H9 (cell line): ENCODE measurements at regions not wholly inside any gene's neighbourhood (a gene's known extent, or its start where the extent isn't known, plus 50 kb on each side); places are given as distances from the start of the nearest gene placed in this dataset.

ENCODE experiments used
- DNase-seq: peaks from one replicate; pipeline ENCODE4 v3.0.0-alpha.2; 2017
- H2AFZ ChIP-seq: one replicate; pipeline ENCODE4 v1.6.1; 2013; ENCODE audit warnings: mild to moderate bottlenecking, low read length, control low read depth, moderate library complexity
- H2AK5ac ChIP-seq: 2 replicates; pipeline ENCODE4 v1.6.1; 2013; ENCODE audit warnings: low read length, control low read depth, mixed read lengths; ENCODE audit not compliant: insufficient read length
- H2BK120ac ChIP-seq: one replicate; pipeline ENCODE4 v1.6.1; 2013; ENCODE audit warnings: low read depth, mild to moderate bottlenecking, low read length, control low read depth, inconsistent platforms; ENCODE audit not compliant: poor library complexity, severe bottlenecking
- H2BK12ac ChIP-seq: 2 replicates; pipeline ENCODE4 v1.6.1; 2013; ENCODE audit warnings: low read length, control low read depth, mixed read lengths, low read depth; ENCODE audit not compliant: insufficient read length
- H2BK15ac ChIP-seq: 2 replicates; pipeline ENCODE4 v1.6.1; 2013; ENCODE audit warnings: low read depth, low read length, control low read depth
- H2BK20ac ChIP-seq: one replicate; pipeline ENCODE4 v1.6.1; 2013; ENCODE audit warnings: low read depth, mild to moderate bottlenecking, low read length, control low read depth, inconsistent platforms; ENCODE audit not compliant: poor library complexity, severe bottlenecking
- H2BK5ac ChIP-seq: 2 replicates; pipeline ENCODE4 v1.6.1; 2013; ENCODE audit warnings: low read length, control low read depth, mixed read lengths; ENCODE audit not compliant: insufficient read length
- H3K14ac ChIP-seq: 2 replicates; pipeline ENCODE4 v1.6.1; 2013; ENCODE audit warnings: low read length, control low read depth; ENCODE audit not compliant: insufficient read depth
- H3K18ac ChIP-seq: 2 replicates; pipeline ENCODE4 v1.6.1; 2013; ENCODE audit warnings: low read depth, mild to moderate bottlenecking, mixed read lengths, low read length, control low read depth; ENCODE audit not compliant: insufficient read length
- H3K23ac ChIP-seq: 2 replicates; pipeline ENCODE4 v1.6.1; 2013; ENCODE audit warnings: low read length, control low read depth, mixed read lengths, low read depth; ENCODE audit not compliant: insufficient read length
- H3K23me2 ChIP-seq: 2 replicates; pipeline ENCODE4 v1.6.1; 2013; ENCODE audit warnings: low read depth, mild to moderate bottlenecking, mixed read lengths, low read length, control low read depth; ENCODE audit not compliant: insufficient read length, poor library complexity, severe bottlenecking
- H3K27ac ChIP-seq: 2 replicates; pipeline ENCODE4 v1.5.1; 2013; ENCODE audit warnings: low read length, control low read depth, mixed read lengths, low read depth; ENCODE audit not compliant: insufficient read length
- H3K27me3 ChIP-seq: 2 replicates; pipeline ENCODE4 v1.6.1; 2013; ENCODE audit warnings: low read length, control low read depth, inconsistent platforms; ENCODE audit not compliant: insufficient read depth
- H3K4ac ChIP-seq: 2 replicates; pipeline ENCODE4 v1.6.1; 2013; ENCODE audit warnings: low read depth, mild to moderate bottlenecking, control low read depth, inconsistent platforms, low read length, moderate library complexity
- H3K4me1 ChIP-seq: 2 replicates; pipeline ENCODE4 v1.6.1; 2013; ENCODE audit warnings: low read length, control low read depth, inconsistent platforms; ENCODE audit not compliant: insufficient read depth
- H3K4me2 ChIP-seq: 2 replicates; pipeline ENCODE4 v1.6.1; 2013; ENCODE audit warnings: low read length, control low read depth, mixed read lengths; ENCODE audit not compliant: insufficient read length, insufficient read depth
- H3K56ac ChIP-seq: 2 replicates; pipeline ENCODE4 v1.6.1; 2013; ENCODE audit warnings: low read depth, mild to moderate bottlenecking, mixed read lengths, low read length, control low read depth; ENCODE audit not compliant: insufficient read length
- H3K79me1 ChIP-seq: 2 replicates; pipeline ENCODE4 v1.6.1; 2013; ENCODE audit warnings: low read depth, mild to moderate bottlenecking, moderate library complexity, low read length, control low read depth, inconsistent platforms; ENCODE audit not compliant: insufficient read depth, poor library complexity, severe bottlenecking
- H3K79me2 ChIP-seq: 2 replicates; pipeline ENCODE4 v1.6.1; 2013; ENCODE audit warnings: low read length, control low read depth, inconsistent platforms; ENCODE audit not compliant: insufficient read depth
- H3K9ac ChIP-seq: 2 replicates; pipeline ENCODE4 v1.6.1; 2013; ENCODE audit warnings: low read length, control low read depth, mixed read lengths; ENCODE audit not compliant: insufficient read length; ENCODE audit errors: extremely low read depth
- H3K9me3 ChIP-seq: one replicate; pipeline ENCODE4 v1.6.1; 2013; ENCODE audit warnings: low read depth, low read length, inconsistent platforms; ENCODE audit not compliant: control insufficient read depth
- H3T11ph ChIP-seq: one replicate; pipeline ENCODE4 v1.6.1; 2013; ENCODE audit warnings: mild to moderate bottlenecking, low read length, control low read depth, inconsistent platforms
- H4K20me1 ChIP-seq: one replicate; pipeline ENCODE4 v1.6.1; 2013; ENCODE audit not compliant: control insufficient read depth, insufficient read length, insufficient read depth
- H4K5ac ChIP-seq: 2 replicates; pipeline ENCODE4 v1.6.1; 2013; ENCODE audit warnings: low read depth, mild to moderate bottlenecking, mixed read lengths, low read length, control low read depth; ENCODE audit not compliant: insufficient read length
- H4K8ac ChIP-seq: replicated peaks from 2 replicates; pipeline ENCODE4 v1.6.1; 2013; ENCODE audit warnings: low read length, control low read depth, mixed read lengths, low read depth; ENCODE audit not compliant: insufficient read length
- H4K91ac ChIP-seq: 2 replicates; pipeline ENCODE4 v1.6.1; 2013; ENCODE audit warnings: low read depth, mild to moderate bottlenecking, moderate library complexity, mixed read lengths, low read length, control low read depth; ENCODE audit not compliant: insufficient read length
- H3K27ac Mint-ChIP-seq, 3 experiments: 2 replicates in 2 of 3; 3 replicates in 1 of 3; pipeline ENCODE4 v1.8.0; 2020 to 2021; ENCODE audit warnings: mixed read lengths in 3 of 3, mild to moderate bottlenecking in 1 of 3, moderate library complexity in 1 of 3
- H3K27me3 Mint-ChIP-seq: 2 replicates; pipeline ENCODE4 v1.8.0; 2021; ENCODE audit warnings: low read depth, mild to moderate bottlenecking, moderate library complexity, mixed read lengths
- H3K36me3 Mint-ChIP-seq, 3 experiments: 2 replicates in 2 of 3; 3 replicates in 1 of 3; pipeline ENCODE4 v1.8.0; 2020 to 2021; ENCODE audit warnings: low read depth in 3 of 3, mixed read lengths in 3 of 3; ENCODE audit not compliant: insufficient read depth in 1 of 3
- H3K4me1 Mint-ChIP-seq, 2 experiments: 2 replicates each; pipeline ENCODE4 v1.8.0; 2020; ENCODE audit warnings: mixed read lengths in 2 of 2
- H3K4me3 Mint-ChIP-seq, 2 experiments: 2 replicates in 1 of 2; 3 replicates in 1 of 2; pipeline ENCODE4 v1.8.0; 2020 to 2021; ENCODE audit warnings: mild to moderate bottlenecking in 2 of 2, mixed read lengths in 2 of 2, moderate library complexity in 1 of 2
- H3K9me3 Mint-ChIP-seq, 2 experiments: 2 replicates in 1 of 2; 3 replicates in 1 of 2; pipeline ENCODE4 v1.8.0; 2020; ENCODE audit warnings: mild to moderate bottlenecking in 2 of 2, mixed read lengths in 2 of 2, moderate library complexity in 1 of 2
- CTCF ChIP-seq: fragments of 200-600 bp; sonication (generic); conservative IDR thresholded peaks from 3 replicates; pipeline ENCODE4 v1.8.0; 2021; ENCODE audit warnings: antibody characterized with exemption, mild to moderate bottlenecking
- WGBS: extraction: QIAGEN DNeasy Blood & Tissue Kit; methylation state at CpG from one replicate; pipeline ENCODE4 v1.1.7; 2013; ENCODE audit warnings: missing lambda C conversion rate, low lambda C conversion rate, mixed read lengths; ENCODE audit not compliant: insufficient read length; ENCODE audit errors: extremely low coverage; 5-methylcytosine and 5-hydroxymethylcytosine counted together

- H2AFZ ChIP-seq, result no peak overlapping the region
- no peak overlapping the region for H3K4me2 ChIP-seq
- no peak overlapping the region for H3K56ac ChIP-seq
- no peaks in the 10 kb centered on the region for H3K79me2 ChIP-seq
- no peak for TF ChIP-seq CTCF
- no peak overlapping the region for H3K23ac ChIP-seq
- H3K4me1 ChIP-seq, result no peaks in the 10 kb centered on the region
- no peak overlapping the region for H2AK5ac ChIP-seq
- H3K27ac Mint-ChIP-seq, result no peak overlapping the region
- WGBS, result no CpG with 5 or more reads among the region's 1 CpG
- no peak overlapping the region for H2BK15ac ChIP-seq
- H3T11ph ChIP-seq, result no peak overlapping the region
- H3K36me3 Mint-ChIP-seq, result 0 out of 7 replicates have a peak, but pooled peaks cover 0 to 3% (median 0%) of the 10 kb centered on the region in 3 experiments
- H3K18ac ChIP-seq, result no peak overlapping the region
- no peak overlapping the region for H2BK20ac ChIP-seq
- H3K27me3 Mint-ChIP-seq, result no peaks in the 10 kb centered on the region
- no peaks in the 10 kb centered on the region for H3K9me3 ChIP-seq
- no peak overlapping the region for H2BK5ac ChIP-seq
- H3K4me1 Mint-ChIP-seq, result no peaks in the 10 kb centered on the region
- no peaks in the 10 kb centered on the region for H3K27me3 ChIP-seq
- H4K20me1 ChIP-seq, result no peaks in the 10 kb centered on the region
- no peak overlapping the region for H2BK120ac ChIP-seq
- no peak overlapping the region for H3K9ac ChIP-seq
- H4K91ac ChIP-seq, result no peak overlapping the region
- H3K79me1 ChIP-seq, result no peaks in the 10 kb centered on the region
- H3K9me3 Mint-ChIP-seq, result peaks cover 4 to 5% of the 10 kb centered on the region in 2 experiments; a peak in 2 of 5 replicates
- no peak overlapping the region for H3K4ac ChIP-seq
- H2BK12ac ChIP-seq, result no peak overlapping the region
- no peak overlapping the region for H4K8ac ChIP-seq
- no peaks in the 10 kb centered on the region for H3K23me2 ChIP-seq
- H3K14ac ChIP-seq, result no peak overlapping the region
- no peak overlapping the region for H3K27ac ChIP-seq
- no peak overlapping the region for H4K5ac ChIP-seq
- DNase-seq, result no peak
- no peak overlapping the region for H3K4me3 Mint-ChIP-seq
Measured at GRCh38 chr2:41293491-41293890, 754.3 kb upstream of the PKDCC start.
